GM12878 (cell line): ENCODE measurements at regions not wholly inside any gene's neighbourhood (a gene's known extent, or its start where the extent isn't known, plus 50 kb on each side); places are given as distances from the start of the nearest gene placed in this dataset.

Source experiments
- ATAC-seq: fragments of 200-7000 bp; cut with Tn5 transposase; 3 replicates; pipeline ENCODE4 v1.9.1; 2020; ENCODE audit warnings: mild to moderate bottlenecking, moderate library complexity
- BruUV-seq: library from RNA; stranded (reverse); fragments of 400-500 nt; replicated peaks from 2 replicates; lab custom pipeline; 2021; lab: Mats Ljungman, UMichigan
- CTCF ChIA-PET: fragments of 300-600 bp; sonication (Branson Sonifier 250); formaldehyde crosslinking; extraction: SDS; loops from one replicate; lab custom pipeline; 2021; ENCODE audit warnings: inconsistent platforms; lab: Yijun Ruan, JAX
- POLR2A ChIA-PET: fragments of 350-600 bp; formaldehyde crosslinking; extraction: SDS; loops from one replicate; lab custom pipeline; 2021; ENCODE audit warnings: inconsistent platforms; lab: Charles Lee
- RAD21 ChIA-PET: fragments of 300-600 bp; sonication (Branson Sonifier 250); formaldehyde crosslinking; loops from one replicate; lab custom pipeline; 2023; ENCODE audit warnings: antibody characterized with exemption; ENCODE audit not compliant: unreplicated experiment; lab: Charles Lee
- SMC1A ChIA-PET: fragments of 300-600 bp; sonication (Branson Sonifier 250); formaldehyde crosslinking; loops from one replicate; lab custom pipeline; 2023; ENCODE audit not compliant: unreplicated experiment, uncharacterized antibody; lab: Charles Lee
- DNase-seq: peaks from one replicate; pipeline ENCODE4 v3.0.0-alpha.2; 2011; ENCODE audit warnings: low read depth, low spot score
- FAIRE-seq: peaks from 3 replicates; lab custom pipeline; 2011; peaks lifted over from hg19 to GRCh38; lab: Jason Lieb, UNC
- H2AFZ ChIP-seq: 2 replicates; pipeline ENCODE4 v1.6.0; 2011; ENCODE audit warnings: low read depth, low read length, control low read depth; ENCODE audit not compliant: control insufficient read depth
- H3K27ac ChIP-seq: 2 replicates; pipeline ENCODE4 v1.5.1; 2011; ENCODE audit warnings: control low read depth; ENCODE audit not compliant: control insufficient read depth, insufficient read depth
- H3K27me3 ChIP-seq, 2 experiments: replicated peaks in 1 of 2; 2 replicates each; pipeline versions ENCODE4 v1.6.0 to v1.6.1; 2011; ENCODE audit warnings: low read length in 1 of 2; ENCODE audit not compliant: control insufficient read depth in 2 of 2, insufficient read depth in 2 of 2
- H3K36me3 ChIP-seq, 2 experiments: 2 replicates each; pipeline ENCODE4 v1.5.1; 2011; ENCODE audit warnings: low read length in 1 of 2; ENCODE audit not compliant: control insufficient read depth in 2 of 2, insufficient read depth in 2 of 2
- H3K4me1 ChIP-seq: 2 replicates; pipeline ENCODE4 v1.6.1; 2011; ENCODE audit warnings: mild to moderate bottlenecking, low read length, moderate library complexity, mixed read lengths; ENCODE audit not compliant: control insufficient read depth, insufficient read depth
- H3K4me2 ChIP-seq: 2 replicates; pipeline ENCODE4 v1.6.0; 2011; ENCODE audit warnings: control low read depth; ENCODE audit not compliant: control insufficient read depth, insufficient read depth
- H3K4me3 ChIP-seq: fragments of 200-600 bp; sonication (generic); 2 replicates; pipeline ENCODE4 v1.5.1; 2016
- H3K79me2 ChIP-seq: 2 replicates; pipeline ENCODE4 v1.6.0; 2011; ENCODE audit warnings: low read length; ENCODE audit not compliant: control insufficient read depth, insufficient read depth
- H3K9ac ChIP-seq: 2 replicates; pipeline ENCODE4 v1.8.0; 2011; ENCODE audit warnings: low read length, control low read depth, mixed read lengths; ENCODE audit not compliant: control insufficient read depth, insufficient read depth
- H3K9me3 ChIP-seq: replicated peaks from 3 replicates; pipeline ENCODE4 v1.5.1; 2011; ENCODE audit warnings: mild to moderate bottlenecking, low read length; ENCODE audit not compliant: control insufficient read depth, insufficient read depth
- H4K20me1 ChIP-seq: 2 replicates; pipeline ENCODE4 v1.6.0; 2011; ENCODE audit not compliant: control insufficient read depth, insufficient read depth
- GABPA ChIP-seq: IDR thresholded peaks from 2 replicates; pipeline ENCODE4 v1.6.1; 2014; ENCODE audit warnings: antibody characterized with exemption, low read depth, mild to moderate bottlenecking, inconsistent platforms
- IKZF2 ChIP-seq, 2 experiments: fragments of 450-650 bp; IDR thresholded peaks; 2 replicates each; pipeline ENCODE4 v1.6.1; 2017; ENCODE audit warnings: mild to moderate bottlenecking in 2 of 2, moderate library complexity in 2 of 2
- KAT2A ChIP-seq: conservative IDR thresholded peaks from 2 replicates; pipeline ENCODE4 v1.6.1; 2011; ENCODE audit warnings: low read depth, low read length; ENCODE audit not compliant: control insufficient read depth
- MAX ChIP-seq: IDR thresholded peaks from 2 replicates; pipeline ENCODE4 v1.6.1; 2012; ENCODE audit warnings: low read depth, low read length, improper control_type of control experiment
- NR2F1 ChIP-seq: fragments of 450-650 bp; conservative IDR thresholded peaks from 2 replicates; pipeline ENCODE4 v1.6.1; 2017; ENCODE audit warnings: mild to moderate bottlenecking
- PBX3 ChIP-seq: IDR thresholded peaks from 2 replicates; pipeline ENCODE4 v1.6.1; 2011; ENCODE audit warnings: mild to moderate bottlenecking, low read depth, low read length, moderate library complexity; ENCODE audit not compliant: insufficient replicate concordance
- RCOR1 ChIP-seq: conservative IDR thresholded peaks from 2 replicates; pipeline ENCODE4 v1.6.1; 2012; ENCODE audit warnings: low read depth, low read length, improper control_type of control experiment
- TAF1 ChIP-seq: IDR thresholded peaks from 2 replicates; pipeline ENCODE4 v1.6.1; 2011; ENCODE audit warnings: mild to moderate bottlenecking, low read depth, low read length, borderline replicate concordance
- WGBS: methylation state at CpG from one replicate; pipeline ENCODE4 v1.1.6; 2016; ENCODE audit warnings: low lambda C conversion rate; ENCODE audit not compliant: insufficient replicate concordance, insufficient coverage; ENCODE audit errors: missing lambda C conversion rate; 5-methylcytosine and 5-hydroxymethylcytosine counted together
- in situ Hi-C: fragments of 300-500 bp; cut with MboI; formaldehyde crosslinking; loops from 9 replicates; pipeline ENCODE4 v1.14.3; 2018; ENCODE audit warnings: mixed read lengths
- intact Hi-C: fragments of 100-400 bp; cut with micrococcal nuclease; formaldehyde crosslinking; loops from one replicate; pipeline ENCODE4 v1.14.2; 2022; ENCODE audit not compliant: unreplicated experiment

GRCh38 chr3:194986208-194987043 is 284.5 kb downstream of the XXYLT1 start:
- FAIRE-seq, result no peak

More at GRCh38 chr3:194986208-194987043, 284.5 kb downstream of the XXYLT1 start:
- Histone ChIP-seq H3K4me3 (no peak overlapping the region), H2AFZ (no peak overlapping the region), H4K20me1 (no peaks in the 10 kb centered on the region), H3K9ac (no peak overlapping the region), H3K4me2 (no peak overlapping the region), H3K9me3 (no peaks in the 10 kb centered on the region), H3K4me1 (no peaks in the 10 kb centered on the region), H3K27ac (no peak overlapping the region), H3K27me3 (no peaks in the 10 kb centered on the region; a peak in 3 of 4 replicates), H3K79me2 (no peaks in the 10 kb centered on the region), H3K36me3 (no peaks in the 10 kb centered on the region)
- ChIA-PET SMC1A (no interaction called here), CTCF (interaction anchor here (1.8 kb wide), 1 partner anchor 304 kb away, joined by 4 read pairs; no protein-coding TSS in a partner anchor), POLR2A (no interaction called here), RAD21 (no interaction called here)
- TF ChIP-seq RCOR1, result no peak
- no peak for TF ChIP-seq TAF1
- TF ChIP-seq GABPA, result no peak
- TF ChIP-seq PBX3, result no peak
- no peak for TF ChIP-seq IKZF2 (IDR thresholded peaks at IDR 0.05)
- no peak for TF ChIP-seq NR2F1
- TF ChIP-seq MAX, result no peak
- TF ChIP-seq KAT2A, result no peak
- 53% methylated on average over 17 of the region's 17 CpGs for WGBS
- BruUV-seq, result no TSS peak
- intact Hi-C loops (no loop called here), in situ Hi-C loops (no loop called here)
- DNase-seq (no peak), ATAC-seq (no peak)
